HG02852 (cell line): ENCODE measurements at regions not wholly inside any gene's neighbourhood (a gene's known extent, or its start where the extent isn't known, plus 50 kb on each side); places are given as distances from the start of the nearest gene placed in this dataset.

Experiments
- ATAC-seq: cut with Tn5 transposase; IDR thresholded peaks from one replicate; pipeline ENCODE4 v1.9.1; 2021; ENCODE audit warnings: mild to moderate bottlenecking, moderate library complexity; ENCODE audit not compliant: unreplicated experiment

GRCh38 chr15:70158309-70159000 is 60.7 kb upstream of the TLE3 start:
- ATAC-seq = no peak

GRCh38 chr15:70156671-70157271 is 59.1 kb upstream of the TLE3 start:
- no peak for ATAC-seq

- no peak for ATAC-seq
These were observed 57.1 kb upstream of the TLE3 start for GRCh38 chr15:70154718-70155347.

- no peak for ATAC-seq
These were observed 56.4 kb upstream of the TLE3 start for GRCh38 chr15:70153921-70154717.

- no peak for ATAC-seq
These were observed 54.4 kb upstream of the TLE3 start for GRCh38 chr15:70152070-70152480.

- ATAC-seq = no peak
These were observed 53.7 kb upstream of the TLE3 start for GRCh38 chr15:70151462-70151861.

- ATAC-seq = no peak
These were observed 53.3 kb upstream of the TLE3 start for GRCh38 chr15:70151003-70151402.

- ATAC-seq = no peak
These were observed 52.7 kb upstream of the TLE3 start for GRCh38 chr15:70150405-70150747.

- no peak for ATAC-seq
These were observed 52.1 kb upstream of the TLE3 start for GRCh38 chr15:70149667-70150404.

- no peak for ATAC-seq
These were observed 50.1 kb upstream of the TLE3 start for GRCh38 chr15:70147778-70148177.
